ENCODE measurements at regions not wholly inside any gene's neighbourhood (a gene's known extent, or its start where the extent isn't known, plus 50 kb on each side); places are given as distances from the start of the nearest gene placed in this dataset.

DNA sequence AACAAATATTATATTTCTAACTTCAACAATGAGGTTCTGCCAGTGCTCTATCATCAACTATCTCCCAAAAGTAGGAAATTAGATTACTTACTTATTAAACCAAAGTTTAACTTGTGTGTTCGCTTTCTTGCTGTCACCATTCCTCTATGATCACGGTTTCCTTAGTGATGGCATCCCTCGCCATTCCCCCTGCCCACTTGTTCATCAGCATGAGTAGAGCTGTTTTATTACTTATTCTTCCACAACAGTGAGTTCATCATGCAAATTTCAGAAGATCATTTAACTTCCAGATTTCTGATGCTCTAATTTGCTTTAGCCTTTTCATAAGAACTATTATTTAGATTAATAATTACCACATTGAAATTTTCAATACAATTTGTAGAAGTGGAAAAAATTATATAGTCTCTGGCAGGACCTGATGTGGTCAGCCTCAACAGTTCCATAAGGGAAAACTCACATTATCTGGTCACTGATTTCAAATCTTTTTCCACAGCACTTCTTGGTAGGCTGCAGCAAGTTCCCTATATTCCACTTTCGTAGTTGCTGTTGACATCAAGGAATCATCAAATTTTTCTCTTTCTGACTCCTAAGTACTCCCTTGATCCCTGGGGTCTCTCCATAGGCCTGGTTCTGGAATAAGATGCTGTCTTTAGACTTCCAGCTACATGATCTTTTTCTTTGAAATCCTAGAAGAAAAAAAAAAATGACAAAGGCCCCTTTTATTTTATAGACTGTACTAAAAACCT lies 174.6 kb downstream of the RASSF9 start:
- TF ChIP-seq POLR2A (IDR thresholded peaks at IDR 0.05; ENCODE audit: low read depth, low read length): no peak
- TF ChIP-seq, protein P1, sequence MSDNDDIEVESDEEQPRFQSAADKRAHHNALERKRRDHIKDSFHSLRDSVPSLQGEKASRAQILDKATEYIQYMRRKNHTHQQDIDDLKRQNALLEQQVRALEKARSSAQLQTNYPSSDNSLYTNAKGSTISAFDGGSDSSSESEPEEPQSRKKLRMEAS (IDR thresholded peaks at IDR 0.05; ENCODE audit: insufficient read depth, insufficient read length): no peak
